ENCODE measurements at regions not wholly inside any gene's neighbourhood (a gene's known extent, or its start where the extent isn't known, plus 50 kb on each side); places are given as distances from the start of the nearest gene placed in this dataset.
A peak's percentile ranks its signal among the peaks of the same experiment; 100 is the strongest.

DNA sequence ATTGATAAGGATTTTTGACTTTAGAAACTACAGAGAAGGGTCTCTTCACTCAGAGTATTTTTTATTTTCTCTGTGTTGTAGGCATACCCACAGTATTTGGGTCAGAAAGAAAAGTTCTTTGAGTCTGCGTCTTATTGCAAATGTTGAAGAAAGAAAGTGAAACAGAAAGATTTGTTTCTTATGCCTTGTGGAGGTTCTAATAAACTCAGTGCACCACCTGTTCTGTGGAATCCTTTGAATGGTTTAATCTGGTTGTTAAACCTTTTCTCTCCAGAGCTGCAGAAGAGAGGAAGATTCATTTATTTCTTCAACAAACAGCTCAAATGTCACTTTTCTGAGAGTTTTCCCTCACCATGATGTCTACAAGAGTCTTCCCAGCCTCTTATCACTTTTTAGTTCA, 146.6 kb upstream of the PLEKHG7 start:
- no peak for DNase-seq

DNA sequence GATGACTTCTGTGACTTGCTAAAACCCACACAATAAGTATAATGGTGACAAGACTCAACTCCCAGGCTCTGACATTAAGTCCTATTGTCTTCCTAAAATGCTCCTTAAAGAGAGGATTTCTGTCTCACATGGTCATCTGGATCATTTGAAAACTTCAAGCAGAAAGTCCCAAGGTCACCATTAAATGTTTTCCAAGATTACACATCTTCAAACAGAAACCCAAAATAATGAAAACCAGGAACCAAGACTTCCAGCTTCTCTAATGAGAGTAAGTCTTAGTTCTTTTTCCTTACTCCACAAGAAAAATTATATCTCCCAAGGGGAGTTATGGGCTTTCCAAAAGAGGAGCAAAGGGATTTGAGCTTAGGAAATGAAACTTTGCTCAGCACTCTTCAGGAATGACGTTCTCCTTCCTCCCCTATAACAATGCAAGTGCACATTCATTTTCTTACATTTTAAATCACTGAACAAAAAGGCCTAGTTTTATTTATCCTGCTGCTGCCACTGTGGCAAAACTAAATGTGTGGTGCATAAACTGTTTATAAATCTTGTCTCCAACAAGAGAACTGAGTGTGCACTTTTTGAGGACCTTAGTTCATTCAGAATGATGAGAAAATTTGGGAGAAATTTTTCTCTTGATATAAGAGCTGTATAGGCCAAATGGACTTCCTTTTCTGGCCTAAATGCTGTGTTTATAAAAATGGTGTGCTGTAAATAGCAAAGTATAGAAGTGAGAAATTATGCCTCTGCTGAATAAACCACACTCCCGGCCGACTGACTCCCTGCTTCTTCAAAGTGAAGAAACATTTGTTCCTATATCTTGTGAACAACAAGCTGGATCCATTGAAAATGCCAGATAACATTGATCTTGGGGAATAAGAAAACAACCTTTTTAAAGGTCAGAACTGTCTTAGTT, 148.4 kb upstream of the PLEKHG7 start:
- no peak for DNase-seq

DNA sequence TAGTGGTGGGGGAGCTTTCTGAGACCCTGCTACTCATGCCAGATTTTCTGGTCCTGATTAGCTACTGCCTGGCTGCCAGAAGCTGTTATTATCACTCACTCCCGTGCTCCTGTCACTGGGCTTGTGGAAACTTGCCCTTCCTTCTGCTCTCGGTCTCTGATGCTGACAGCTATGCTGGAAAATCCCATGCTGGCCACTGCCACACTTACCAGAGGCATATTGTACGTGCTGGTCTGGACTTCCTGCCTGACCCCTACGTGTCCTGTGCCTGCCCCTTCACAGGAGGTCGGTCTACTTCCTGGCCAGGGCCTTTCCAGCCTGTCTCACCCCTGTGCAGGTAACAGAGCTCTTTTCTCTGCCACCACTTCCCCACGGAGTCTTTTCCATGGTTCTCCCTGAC, 149.4 kb upstream of the PLEKHG7 start:
- no peak for DNase-seq

GRCh38 chr12:92552412-92553108, 150.2 kb upstream of the PLEKHG7 start:
- no peak for DNase-seq

- DNase-seq, result no peak
These were observed 150.9 kb upstream of the PLEKHG7 start for GRCh38 chr12:92551853-92552397.

DNA sequence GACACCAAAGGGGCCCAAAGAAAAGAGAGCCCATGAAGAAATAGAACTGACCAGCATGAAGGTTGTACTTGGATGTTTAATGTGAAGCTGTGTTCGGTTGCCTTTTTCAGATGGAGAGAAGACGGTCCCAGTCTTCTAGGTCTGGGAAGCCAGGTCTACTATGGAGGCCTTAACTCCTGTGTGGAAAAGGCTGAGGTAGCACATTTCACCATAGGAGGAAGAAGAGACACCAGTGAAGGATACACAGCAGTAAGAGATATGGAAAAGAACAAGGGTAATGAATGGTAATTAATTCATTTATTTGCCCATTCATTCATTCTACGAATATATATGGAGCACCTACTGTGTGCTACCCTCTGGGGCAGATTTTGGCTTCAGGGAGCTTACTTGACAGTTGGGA, 151.6 kb upstream of the PLEKHG7 start:
- DNase-seq, result no peak

GRCh38 chr12:92550661-92551060, 152.1 kb upstream of the PLEKHG7 start:
- DNase-seq, result no peak

GRCh38 chr12:92550254-92550653, 152.5 kb upstream of the PLEKHG7 start:
- no peak for DNase-seq

DNA sequence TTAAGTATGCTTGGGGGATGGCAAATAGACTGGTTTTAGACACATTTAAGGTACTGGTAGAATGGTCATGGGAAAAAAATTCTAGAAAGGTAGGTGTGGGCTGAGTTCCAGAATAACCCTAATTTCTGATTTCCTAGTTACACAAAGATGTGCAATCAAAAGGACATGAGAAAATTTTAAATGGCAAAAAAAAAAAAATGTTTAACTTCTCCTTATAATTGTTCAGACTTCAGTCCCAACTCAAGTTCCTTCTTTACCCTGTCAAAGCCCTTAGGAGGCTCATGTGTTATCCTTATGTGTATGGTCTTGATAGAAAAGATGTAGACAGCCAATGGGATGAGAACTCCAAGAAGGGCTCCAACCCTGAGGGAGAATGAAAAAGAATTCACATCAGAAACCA, 153.3 kb upstream of the PLEKHG7 start:
- DNase-seq, result no peak

DNA sequence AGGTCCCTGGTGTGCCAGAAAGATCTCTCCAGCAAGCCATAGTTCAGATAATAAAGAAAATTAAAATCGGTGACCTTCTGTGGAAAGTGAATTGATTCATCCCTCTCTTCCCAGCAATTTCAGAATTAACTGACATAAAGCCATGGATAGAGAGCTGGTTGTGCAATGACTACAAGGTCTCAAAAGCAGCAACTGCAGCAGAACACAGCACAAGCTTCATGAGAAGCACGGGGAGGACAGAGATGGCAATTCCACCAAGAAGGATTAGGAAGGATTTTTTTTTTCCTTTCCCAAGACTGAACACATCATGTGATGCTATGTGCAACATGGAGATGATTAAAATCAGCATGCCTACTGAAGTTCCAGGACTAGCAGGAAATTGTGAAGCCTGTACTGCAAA, 154.9 kb upstream of the PLEKHG7 start:
- DNase-seq, result no peak

DNA sequence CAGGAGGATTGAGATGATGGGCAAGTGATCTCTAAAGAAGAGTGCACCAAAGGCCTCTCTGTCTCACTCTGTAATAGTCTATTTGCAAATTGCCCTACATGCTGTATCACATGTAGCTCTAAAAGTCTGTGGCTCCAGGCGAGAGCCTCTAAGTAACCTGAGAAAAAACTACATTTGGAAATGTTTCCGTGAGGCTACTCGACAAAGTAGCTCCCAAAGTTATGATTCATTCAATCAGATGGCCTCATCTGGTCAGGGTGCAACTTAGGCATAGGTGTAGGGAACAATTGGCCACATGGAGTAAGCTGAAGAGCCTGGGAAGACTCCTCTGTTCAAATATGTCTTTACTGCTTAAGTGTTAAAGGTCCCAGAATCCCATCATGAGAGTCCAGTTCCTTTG, 155.4 kb upstream of the PLEKHG7 start:
- no peak for DNase-seq

DNA sequence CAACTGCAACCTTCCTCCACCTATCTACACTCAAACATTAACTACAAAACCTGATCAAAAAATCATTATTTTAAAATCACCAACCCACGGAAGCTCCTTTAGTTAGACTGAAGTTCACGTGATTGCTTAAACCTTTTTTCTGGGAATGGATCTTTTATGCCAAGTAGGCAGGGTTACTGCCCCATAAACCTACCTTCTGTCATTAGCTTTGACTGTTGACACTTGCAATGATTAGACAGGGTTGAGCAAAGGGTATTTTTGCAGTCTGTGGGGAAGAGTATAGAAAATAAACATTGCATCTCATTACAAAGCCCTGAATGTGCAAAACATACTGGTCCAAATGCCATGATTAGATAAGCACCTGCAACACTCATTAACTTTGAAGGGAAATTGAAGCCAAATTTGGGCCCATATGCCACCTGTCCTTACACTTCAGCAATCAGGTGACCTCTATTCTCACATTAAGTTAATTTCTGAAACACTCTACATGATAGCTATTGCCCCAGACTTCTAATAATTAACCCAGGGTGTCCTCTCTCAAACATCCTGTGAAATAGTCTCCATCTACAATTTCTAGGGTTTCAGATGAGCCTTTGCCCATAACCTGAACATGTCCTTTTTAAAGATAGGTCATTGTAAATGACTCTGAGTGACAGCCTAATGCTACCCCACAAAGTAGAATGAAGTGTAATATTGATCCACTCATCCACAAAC, 156.0 kb upstream of the PLEKHG7 start:
- DNase-seq, result no peak

GRCh38 chr12:92546259-92546634, 156.5 kb upstream of the PLEKHG7 start:
- DNase-seq, result no peak

DNA sequence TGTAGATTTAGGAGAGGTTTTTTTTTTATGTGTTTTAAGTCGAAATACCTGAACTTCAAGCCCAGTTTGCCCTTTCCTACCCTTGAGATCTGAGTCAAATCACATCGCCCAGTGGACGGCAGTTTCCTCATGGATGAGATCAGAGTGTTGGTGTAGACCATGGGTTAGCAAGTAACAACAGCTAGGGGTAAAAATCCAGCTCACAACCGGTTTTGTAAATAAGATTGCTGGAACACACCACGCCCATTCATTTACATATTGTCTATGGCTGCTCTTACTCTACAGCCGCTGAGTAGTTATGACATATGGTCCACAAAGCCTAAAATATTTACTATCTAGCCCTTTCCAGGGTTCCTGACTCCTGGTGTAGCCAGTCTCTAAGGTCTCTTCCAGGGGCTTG, 158.5 kb upstream of the PLEKHG7 start:
- DNase-seq, result no peak

- DNase-seq, result no peak
These were observed 158.9 kb upstream of the PLEKHG7 start for GRCh38 chr12:92543840-92544239.

DNA sequence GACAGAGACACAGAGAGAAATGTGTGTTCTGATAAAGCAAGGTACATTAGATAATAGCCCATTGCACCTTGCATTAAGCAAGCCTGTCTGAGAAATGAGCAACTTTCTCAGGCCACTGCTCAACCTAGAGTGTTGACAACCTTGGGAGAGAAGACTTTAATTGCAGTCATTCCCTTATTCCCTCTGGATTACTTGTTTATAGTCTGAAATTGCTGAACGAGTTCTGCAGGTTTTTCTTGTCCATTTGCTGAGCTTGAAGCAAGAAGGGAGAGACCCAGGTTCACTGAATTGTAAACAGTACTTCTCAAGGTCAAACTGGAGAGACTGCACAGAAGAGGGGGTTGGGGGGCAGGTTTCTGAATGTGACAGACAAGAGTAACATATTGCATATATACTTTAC, 159.4 kb upstream of the PLEKHG7 start:
- no peak for DNase-seq

GRCh38 chr12:92541731-92542130, 161.1 kb upstream of the PLEKHG7 start:
- no peak for DNase-seq

DNA sequence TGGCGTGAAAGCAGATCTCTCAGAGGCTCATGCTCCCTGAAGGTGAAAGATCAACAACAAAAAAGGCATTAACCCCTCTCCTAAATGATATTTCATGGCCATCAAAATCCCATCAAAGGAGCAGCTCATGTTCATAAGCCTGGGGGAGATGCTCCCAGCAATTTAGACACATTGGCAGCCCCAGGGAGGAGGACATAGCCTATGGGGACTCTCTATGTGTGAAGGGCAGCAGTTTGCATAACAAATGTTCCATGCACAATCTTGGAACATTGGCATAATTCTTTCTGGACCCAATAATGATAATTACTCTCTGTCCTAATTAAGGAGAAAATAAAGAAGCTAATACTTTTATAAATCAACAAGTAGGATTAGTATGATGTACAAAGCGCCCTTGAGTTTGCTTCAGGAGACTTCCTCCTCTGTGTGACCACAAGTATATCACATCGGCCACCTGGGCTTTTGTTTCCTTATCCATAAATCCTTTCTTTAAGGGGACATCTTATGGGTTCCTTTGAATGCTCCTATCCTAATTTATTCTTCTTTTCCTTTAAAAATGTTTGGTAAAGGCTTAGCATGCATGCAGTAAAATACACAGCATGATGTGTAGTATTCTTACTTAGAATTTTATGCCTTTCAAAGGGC, 161.9 kb upstream of the PLEKHG7 start:
- DNase-seq, result no peak

- DNase-seq, result peak in 10 of 56 donors; percentile 2 to 23 (median 6)
These were observed 162.6 kb upstream of the PLEKHG7 start for GRCh38 chr12:92539976-92540781.

GRCh38 chr12:92539110-92539749, 163.6 kb upstream of the PLEKHG7 start:
- DNase-seq, result no peak
